ENCODE measurements at regions not wholly inside any gene's neighbourhood (a gene's known extent, or its start where the extent isn't known, plus 50 kb on each side); places are given as distances from the start of the nearest gene placed in this dataset.

DNA sequence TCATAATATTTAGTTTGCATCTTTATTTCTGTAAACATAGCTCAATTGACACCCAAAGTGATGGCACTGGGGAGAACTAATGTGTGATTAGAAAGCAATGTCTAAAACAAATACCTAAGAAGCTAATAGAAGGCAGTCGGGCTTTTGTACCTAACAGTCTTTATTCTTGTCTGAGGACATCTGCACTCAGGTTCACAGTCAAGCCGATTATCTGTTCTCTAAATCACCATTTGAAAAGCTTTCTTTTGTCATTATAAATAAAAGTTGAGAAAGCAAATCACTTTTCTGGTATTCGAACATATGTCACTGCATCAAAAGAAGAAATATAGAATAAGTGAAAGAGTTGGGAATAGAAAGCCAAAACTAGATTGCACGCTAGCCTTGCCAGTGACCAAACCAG lies 2037.9 kb upstream of the TENM3 start:
- TF ChIP-seq POLR2AphosphoS5 (IDR thresholded peaks at IDR 0.05; ENCODE audit: low read depth, low read length) (no peak), TAF1 (IDR thresholded peaks at IDR 0.05; ENCODE audit: borderline replicate concordance, low read depth, low read length) (no peak)
